Activated T-helper 2 cell treated with anti-CD3 and anti-CD28 coated beads, Interferon-gamma antibody, Interleukin-2, Interleukin-4, amounts not matched to agents 10 μg/mL and 5 μg/mL and 100 μg/mL, durations not matched to agents 14 hours and 24 hours and 36 hours (primary cell): ENCODE measurements at regions not wholly inside any gene's neighbourhood (a gene's known extent, or its start where the extent isn't known, plus 50 kb on each side); places are given as distances from the start of the nearest gene placed in this dataset.

Experiments
- DNase-seq: peaks from one replicate; pipeline ENCODE4 v3.0.0; 2021; ENCODE audit warnings: low spot score
- H3K27ac Mint-ChIP-seq: one replicate; pipeline ENCODE4 v1.8.0; 2021; ENCODE audit warnings: mixed read lengths
- H3K27me3 Mint-ChIP-seq: one replicate; pipeline ENCODE4 v1.8.0; 2021; ENCODE audit warnings: low read depth, mixed read lengths
- H3K36me3 Mint-ChIP-seq: one replicate; pipeline ENCODE4 v1.8.0; 2021; ENCODE audit warnings: low read depth, mixed read lengths
- H3K4me1 Mint-ChIP-seq: one replicate; pipeline ENCODE4 v1.8.0; 2021; ENCODE audit warnings: low read depth, mixed read lengths
- H3K4me3 Mint-ChIP-seq: one replicate; pipeline ENCODE4 v1.8.0; 2021; ENCODE audit warnings: low read depth, mild to moderate bottlenecking, moderate library complexity, mixed read lengths
- H3K9me3 Mint-ChIP-seq: one replicate; pipeline ENCODE4 v1.8.0; 2021; ENCODE audit warnings: mixed read lengths
- intact Hi-C: fragments of 100-400 bp; cut with micrococcal nuclease; formaldehyde crosslinking; loops from one replicate; pipeline ENCODE4 v1.15.1; 2023

DNA sequence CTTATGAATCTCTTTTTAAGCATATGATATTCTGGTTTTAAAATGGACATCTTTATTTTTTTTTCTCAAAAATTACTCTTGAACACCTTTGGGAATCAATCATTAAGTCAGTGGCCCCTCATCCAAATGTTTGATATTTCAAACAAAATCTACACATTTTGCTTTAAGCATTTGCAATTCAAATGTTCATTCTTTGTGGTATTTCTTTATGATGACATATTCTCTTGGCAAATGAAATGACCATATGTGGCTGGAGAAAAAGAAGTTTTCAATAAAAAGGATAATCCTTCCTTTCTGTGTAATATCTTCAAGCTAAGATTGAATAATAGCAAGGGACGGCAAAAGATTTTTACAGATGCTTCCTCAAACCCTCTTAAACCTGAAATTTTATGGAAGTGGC, 420.8 kb downstream of the MTRR start:
- DNase-seq: no peak
- Mint-ChIP-seq H3K27me3 (no peaks in the 10 kb centered on the region), H3K4me1 (no peaks in the 10 kb centered on the region), H3K27ac (no peak overlapping the region), H3K9me3 (peaks cover 4% of the 10 kb centered on the region), H3K36me3 (no peaks in the 10 kb centered on the region), H3K4me3 (no peak overlapping the region)
- intact Hi-C loops: no loop called here

DNA sequence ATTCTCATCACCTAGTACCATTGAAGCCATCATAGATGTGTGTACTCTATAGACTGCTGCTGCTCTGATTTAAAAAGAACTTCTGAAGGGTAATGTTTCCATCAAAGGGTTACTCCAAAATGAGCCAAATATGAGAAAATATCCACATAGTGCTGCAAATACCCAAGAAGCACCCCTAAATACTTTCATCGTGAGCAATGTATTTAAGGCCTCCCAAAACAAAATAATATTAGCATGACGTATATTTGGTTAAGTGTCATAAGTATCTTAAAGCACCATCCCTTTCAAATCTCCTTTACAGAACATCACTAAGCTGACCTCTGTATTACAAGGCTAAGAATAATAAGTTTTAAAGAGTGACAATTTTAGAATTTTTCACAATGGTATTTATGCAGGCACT, 421.8 kb downstream of the MTRR start:
- Mint-ChIP-seq H3K9me3 (peaks cover 6% of the 10 kb centered on the region), H3K4me1 (no peaks in the 10 kb centered on the region), H3K27ac (no peak overlapping the region), H3K36me3 (no peaks in the 10 kb centered on the region), H3K27me3 (no peaks in the 10 kb centered on the region), H3K4me3 (no peak overlapping the region)
- intact Hi-C loops: no loop called here
- DNase-seq: no peak

DNA sequence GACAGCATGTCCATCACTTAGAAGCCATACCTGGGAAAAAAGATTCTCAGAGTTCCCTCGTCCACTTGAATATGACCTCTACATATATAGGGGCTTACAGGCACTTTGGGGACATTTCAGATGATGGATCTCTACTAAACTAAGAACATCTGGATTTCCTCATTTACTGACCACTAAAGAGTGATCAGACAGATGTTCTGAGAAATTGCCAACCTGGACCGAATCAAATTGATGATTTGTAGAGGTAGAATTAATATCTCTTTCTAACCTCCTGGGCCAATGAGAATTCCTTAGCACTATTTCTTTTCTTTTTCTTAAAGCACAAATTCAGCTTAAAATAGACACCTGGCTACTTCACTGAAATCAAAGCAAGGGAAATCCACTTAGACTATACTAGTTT, 422.7 kb downstream of the MTRR start:
- Mint-ChIP-seq H3K27me3 (no peaks in the 10 kb centered on the region), H3K4me3 (no peak overlapping the region), H3K36me3 (no peaks in the 10 kb centered on the region), H3K27ac (no peak overlapping the region), H3K4me1 (no peaks in the 10 kb centered on the region), H3K9me3 (peaks cover 12% of the 10 kb centered on the region)
- intact Hi-C loops: no loop called here
- DNase-seq: no peak

DNA sequence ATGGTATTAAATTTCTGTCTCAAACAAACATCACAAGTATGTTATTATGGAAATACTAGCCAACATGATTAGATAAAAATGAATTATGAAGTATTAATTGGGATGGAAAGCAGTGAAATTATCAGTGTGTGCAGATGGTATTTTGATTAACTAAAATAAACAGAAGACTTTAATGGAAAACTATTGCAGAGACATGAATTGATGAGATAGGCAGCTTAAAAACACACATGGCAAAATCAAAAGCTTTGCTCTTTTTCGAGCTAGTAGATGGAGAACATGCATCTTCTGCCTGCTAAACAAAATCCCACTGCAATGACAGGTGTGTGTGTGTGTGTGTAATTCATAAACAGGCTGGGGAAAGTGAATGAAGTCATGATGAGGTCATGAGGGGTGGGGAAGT, 426.2 kb downstream of the MTRR start:
- Mint-ChIP-seq H3K27ac (no peak overlapping the region), H3K9me3 (peaks cover 15% of the 10 kb centered on the region), H3K36me3 (no peaks in the 10 kb centered on the region), H3K4me1 (no peaks in the 10 kb centered on the region), H3K27me3 (no peaks in the 10 kb centered on the region), H3K4me3 (no peak overlapping the region)
- DNase-seq: no peak
- intact Hi-C loops: no loop called here

DNA sequence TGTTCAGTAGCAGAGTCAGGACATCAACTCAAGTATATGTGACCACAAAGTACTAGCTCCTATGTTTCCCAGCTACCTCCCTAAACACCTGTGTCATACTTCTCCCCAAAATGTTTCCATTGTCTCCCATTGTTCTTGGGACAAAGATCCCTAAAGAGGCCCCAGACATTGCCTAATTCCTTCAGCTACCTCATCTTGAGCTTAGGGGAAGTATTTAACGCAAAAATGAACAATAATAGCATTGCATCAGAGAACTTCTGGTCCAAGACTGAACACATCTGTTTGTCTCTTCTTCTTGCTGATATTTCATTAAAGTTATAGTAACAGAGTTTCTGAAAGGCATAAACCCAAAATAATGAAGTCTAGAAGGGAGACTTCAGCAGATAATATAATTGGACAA, 430.8 kb downstream of the MTRR start:
- Mint-ChIP-seq H3K9me3 (peaks cover 31% of the 10 kb centered on the region), H3K4me3 (no peak overlapping the region), H3K36me3 (no peaks in the 10 kb centered on the region), H3K27ac (no peak overlapping the region), H3K27me3 (no peaks in the 10 kb centered on the region), H3K4me1 (no peaks in the 10 kb centered on the region)
- no peak for DNase-seq
- intact Hi-C loops: no loop called here

DNA sequence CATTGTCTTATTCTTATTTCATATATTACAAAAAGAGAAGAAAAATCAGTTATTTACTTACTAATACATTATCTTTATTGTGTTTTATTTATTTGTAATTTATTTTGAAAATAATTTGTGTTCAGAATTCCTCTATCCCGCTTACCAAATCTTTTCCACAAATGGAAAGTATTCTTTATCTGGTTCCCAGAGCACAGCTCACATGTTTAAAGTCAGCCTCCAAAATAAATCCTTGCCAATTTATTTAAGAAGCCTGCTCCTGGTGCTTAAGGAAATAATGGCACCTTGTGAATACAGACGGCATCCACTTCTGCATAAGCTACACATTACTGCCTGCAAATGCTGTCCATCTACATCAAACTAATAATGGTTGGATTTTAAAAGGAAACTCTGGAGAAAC, 435.4 kb downstream of the MTRR start:
- no peaks in the 10 kb centered on the region for H3K27me3 Mint-ChIP-seq
- H3K27ac Mint-ChIP-seq: no peak overlapping the region
- no peak overlapping the region for H3K4me3 Mint-ChIP-seq
- H3K9me3 Mint-ChIP-seq: peaks cover 38% of the 10 kb centered on the region
- no peaks in the 10 kb centered on the region for H3K4me1 Mint-ChIP-seq
- no peak for DNase-seq
- no peaks in the 10 kb centered on the region for H3K36me3 Mint-ChIP-seq
- intact Hi-C loops: no loop called here

DNA sequence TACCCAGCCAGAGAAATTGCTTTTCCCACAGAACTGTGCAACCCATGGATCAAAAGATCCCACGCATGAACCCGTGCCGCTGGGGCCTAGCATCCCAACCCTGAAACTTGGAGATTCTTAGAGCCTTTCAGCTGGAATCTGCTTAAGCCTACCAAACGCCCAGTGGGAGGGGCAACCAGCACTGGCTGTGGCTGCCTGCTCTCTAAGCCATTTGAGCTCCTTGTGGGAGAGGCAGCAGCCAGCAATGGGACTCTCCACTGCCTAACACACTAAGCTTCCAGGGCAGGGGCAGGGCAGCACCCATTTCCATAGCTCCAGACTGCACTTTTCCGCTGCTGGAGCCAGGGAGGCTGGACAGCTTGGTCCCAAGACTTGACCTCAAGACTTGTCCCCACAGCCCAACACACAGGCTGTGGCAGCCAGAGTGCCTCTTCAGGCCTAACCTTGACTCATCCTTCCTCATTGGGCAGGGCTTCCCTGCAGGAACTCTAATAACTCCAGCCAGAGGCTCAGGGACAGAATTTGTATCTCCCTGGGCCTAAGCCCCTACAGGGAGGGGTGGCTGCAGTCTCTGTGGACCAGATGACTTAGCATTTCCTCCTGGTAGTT, 437.4 kb downstream of the MTRR start:
- intact Hi-C loops: no loop called here
- no peak for DNase-seq
- H3K27me3 Mint-ChIP-seq: no peaks in the 10 kb centered on the region
- H3K36me3 Mint-ChIP-seq: no peaks in the 10 kb centered on the region
- no peak overlapping the region for H3K27ac Mint-ChIP-seq
- no peak overlapping the region for H3K4me3 Mint-ChIP-seq
- peaks cover 46% of the 10 kb centered on the region for H3K9me3 Mint-ChIP-seq
- H3K4me1 Mint-ChIP-seq: no peaks in the 10 kb centered on the region

DNA sequence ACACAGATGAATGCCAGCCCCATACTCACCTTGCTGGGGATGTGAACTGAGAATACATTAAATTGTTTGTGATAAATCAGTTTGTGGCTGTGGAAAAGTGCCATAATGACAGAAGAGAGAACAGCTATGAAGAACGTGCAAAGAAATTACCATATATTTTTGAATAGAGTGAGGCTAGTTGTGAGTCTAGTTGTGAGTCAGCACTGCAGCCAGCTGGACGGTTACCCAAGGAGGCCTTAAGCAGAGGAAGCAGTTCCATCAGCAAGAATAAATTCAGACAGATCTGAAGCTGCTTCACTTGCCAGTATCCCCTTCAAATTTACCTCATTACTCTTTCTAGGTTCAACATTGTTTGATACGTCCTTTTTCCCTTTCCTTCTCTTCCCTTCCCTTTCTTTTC, 446.0 kb downstream of the MTRR start:
- intact Hi-C loops: no loop called here
- H3K4me1 Mint-ChIP-seq: no peaks in the 10 kb centered on the region
- no peak overlapping the region for H3K4me3 Mint-ChIP-seq
- H3K27ac Mint-ChIP-seq: no peak overlapping the region
- H3K36me3 Mint-ChIP-seq: no peaks in the 10 kb centered on the region
- H3K27me3 Mint-ChIP-seq: no peaks in the 10 kb centered on the region
- DNase-seq: no peak
- H3K9me3 Mint-ChIP-seq: peaks cover 28% of the 10 kb centered on the region

DNA sequence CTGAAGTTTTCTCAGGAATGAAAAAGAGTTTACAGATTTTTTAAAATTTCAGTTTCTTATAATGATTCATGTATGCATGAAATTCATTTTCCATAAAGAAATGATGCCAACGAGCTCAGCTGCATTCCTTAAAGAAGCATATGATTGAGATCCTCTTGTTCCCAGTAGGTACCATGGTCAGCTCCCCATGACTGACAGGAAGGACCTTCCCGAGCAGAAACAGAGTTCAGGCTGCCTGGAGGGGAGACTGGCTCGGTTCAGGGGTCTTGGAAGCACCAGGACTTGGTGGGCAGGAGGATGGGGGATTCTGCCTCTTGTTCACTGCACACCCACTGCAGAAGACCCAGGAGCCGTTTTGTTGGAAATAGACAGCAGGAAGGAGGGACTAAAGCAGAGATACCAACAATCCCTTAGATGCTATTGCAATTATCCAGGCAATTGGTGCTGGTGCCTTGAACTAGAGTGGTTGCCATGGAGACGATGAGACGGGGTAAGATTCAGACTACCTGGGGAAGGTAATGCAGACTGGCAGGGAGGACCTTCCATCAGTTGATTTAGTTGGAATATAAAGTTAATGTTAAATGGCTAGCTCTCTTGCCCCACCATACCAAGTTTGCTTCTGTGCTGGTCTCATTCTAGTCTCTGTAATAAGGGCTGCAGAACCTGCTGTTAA, 447.8 kb downstream of the MTRR start:
- Mint-ChIP-seq H3K9me3 (peaks cover 27% of the 10 kb centered on the region), H3K4me1 (no peaks in the 10 kb centered on the region), H3K36me3 (no peaks in the 10 kb centered on the region), H3K27ac (no peak overlapping the region), H3K27me3 (no peaks in the 10 kb centered on the region), H3K4me3 (no peak overlapping the region)
- intact Hi-C loops: no loop called here
- DNase-seq: no peak

DNA sequence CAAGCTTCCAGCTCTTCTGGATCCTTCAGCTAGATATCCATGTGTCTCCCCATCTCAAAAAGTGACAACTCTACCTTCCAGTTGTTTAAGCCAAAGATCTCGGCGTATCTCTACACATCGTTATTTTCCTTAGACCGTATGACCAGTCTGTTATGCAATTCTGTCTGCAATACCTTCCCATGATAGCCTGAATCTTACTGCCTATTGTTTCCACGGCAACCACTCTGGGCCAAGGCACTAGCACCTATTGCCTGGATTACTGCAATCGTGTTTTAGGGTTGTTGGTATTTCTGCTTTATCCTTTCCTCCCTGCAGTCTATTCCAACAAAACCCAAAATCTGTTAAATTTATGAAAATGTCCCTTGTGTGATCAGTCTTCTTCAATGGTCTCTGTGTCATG, 448.4 kb downstream of the MTRR start:
- Mint-ChIP-seq H3K27ac (no peak overlapping the region), H3K4me1 (no peaks in the 10 kb centered on the region), H3K9me3 (peaks cover 25% of the 10 kb centered on the region), H3K4me3 (no peak overlapping the region), H3K27me3 (no peaks in the 10 kb centered on the region), H3K36me3 (no peaks in the 10 kb centered on the region)
- no peak for DNase-seq
- intact Hi-C loops: no loop called here

DNA sequence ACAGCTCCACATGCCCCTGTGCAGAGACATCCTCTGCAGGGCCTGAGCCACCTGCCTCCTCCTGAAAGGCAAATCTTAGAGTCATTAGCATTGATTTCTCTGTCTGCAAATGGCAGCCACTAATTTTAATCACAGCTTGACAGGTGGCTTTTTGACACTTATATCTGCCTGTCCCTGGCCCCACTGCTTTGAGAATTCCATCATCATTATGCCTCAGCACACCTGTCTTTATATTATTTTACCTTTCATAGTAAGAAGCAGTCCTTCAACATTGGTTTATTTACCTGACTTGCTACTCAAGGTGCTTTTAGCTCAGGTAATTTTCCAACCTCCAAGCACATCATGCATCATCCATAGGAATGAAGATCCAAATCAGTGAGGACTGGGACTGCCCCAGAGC, 451.3 kb downstream of the MTRR start:
- Mint-ChIP-seq H3K9me3 (peaks cover 28% of the 10 kb centered on the region), H3K4me3 (no peak overlapping the region), H3K4me1 (no peaks in the 10 kb centered on the region), H3K27me3 (no peaks in the 10 kb centered on the region), H3K36me3 (no peaks in the 10 kb centered on the region), H3K27ac (no peak overlapping the region)
- DNase-seq: no peak
- intact Hi-C loops: no loop called here

DNA sequence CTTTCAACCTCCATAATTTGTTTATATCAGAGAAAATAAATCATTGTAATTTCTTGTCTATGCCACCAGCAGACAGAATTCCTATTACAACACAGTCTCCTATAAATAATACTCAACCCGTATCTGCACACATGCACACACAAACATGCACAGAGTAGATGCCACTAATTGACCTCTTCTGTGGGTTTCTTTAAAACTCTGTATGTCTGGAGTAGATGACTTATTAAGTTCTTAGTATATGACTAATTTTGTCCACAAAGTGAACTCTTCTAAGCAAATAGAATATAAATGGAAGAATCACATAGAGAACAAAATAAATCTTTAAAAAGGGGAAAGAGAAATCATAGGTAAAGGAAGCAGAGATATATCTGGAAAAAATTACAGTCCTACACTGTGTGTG, 452.3 kb downstream of the MTRR start:
- Mint-ChIP-seq H3K27me3 (no peaks in the 10 kb centered on the region), H3K36me3 (no peaks in the 10 kb centered on the region), H3K9me3 (peaks cover 28% of the 10 kb centered on the region), H3K4me1 (no peaks in the 10 kb centered on the region), H3K27ac (no peak overlapping the region), H3K4me3 (no peak overlapping the region)
- DNase-seq: no peak
- intact Hi-C loops: no loop called here

DNA sequence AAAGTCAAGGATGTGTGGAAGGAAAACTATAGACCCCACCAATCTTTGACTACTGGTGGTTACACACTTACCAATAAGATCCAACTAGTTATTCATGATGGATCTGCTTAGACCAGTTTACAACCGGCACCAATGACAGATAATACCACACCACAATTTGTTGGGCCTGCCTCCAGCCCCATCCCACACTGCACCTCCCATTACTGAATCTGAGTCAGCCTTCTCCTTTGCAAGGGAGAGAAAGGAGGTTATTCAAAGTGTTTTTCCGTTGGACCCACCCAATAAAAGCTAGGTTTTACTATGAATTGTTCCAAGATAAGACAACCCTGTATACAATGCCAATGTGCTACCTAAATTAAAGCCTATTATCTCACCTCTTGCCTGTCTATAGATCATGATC, 453.5 kb downstream of the MTRR start:
- H3K36me3 Mint-ChIP-seq: no peaks in the 10 kb centered on the region
- H3K9me3 Mint-ChIP-seq: peaks cover 26% of the 10 kb centered on the region
- no peak for DNase-seq
- no peak overlapping the region for H3K27ac Mint-ChIP-seq
- no peak overlapping the region for H3K4me3 Mint-ChIP-seq
- H3K4me1 Mint-ChIP-seq: no peaks in the 10 kb centered on the region
- intact Hi-C loops: no loop called here
- H3K27me3 Mint-ChIP-seq: no peaks in the 10 kb centered on the region

DNA sequence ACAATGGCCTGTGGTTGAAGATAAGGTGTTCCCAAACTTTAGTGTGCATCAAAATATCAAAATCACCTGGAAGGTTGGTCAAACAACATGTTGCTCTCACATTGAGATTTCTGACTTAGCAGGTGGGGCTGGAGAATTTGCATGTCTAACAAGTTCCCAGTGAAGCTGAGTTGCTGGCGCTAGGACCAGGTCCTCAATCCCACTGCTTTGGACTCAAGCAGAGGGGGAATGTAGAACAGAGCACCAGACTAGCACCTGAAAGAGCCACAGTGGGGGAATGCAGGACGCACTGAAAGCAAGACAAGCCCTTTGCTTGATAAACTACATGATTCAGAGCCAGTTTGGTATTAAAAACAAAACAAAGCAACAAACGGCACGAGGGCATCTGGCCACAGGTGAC, 458.1 kb downstream of the MTRR start:
- DNase-seq: no peak
- Mint-ChIP-seq H3K27ac (no peak overlapping the region), H3K4me3 (no peak overlapping the region), H3K36me3 (no peaks in the 10 kb centered on the region), H3K9me3 (peaks cover 12% of the 10 kb centered on the region), H3K4me1 (no peaks in the 10 kb centered on the region), H3K27me3 (no peaks in the 10 kb centered on the region)
- intact Hi-C loops: no loop called here
